Vagina (tissue), 2 donors: ENCODE measurements at regions not wholly inside any gene's neighbourhood (a gene's known extent, or its start where the extent isn't known, plus 50 kb on each side); places are given as distances from the start of the nearest gene placed in this dataset.

ENCODE experiments used
- DNase-seq, 2 donors: peaks; one replicate each; pipeline ENCODE4 v3.0.0-alpha.2; 2017; ENCODE audit errors: extremely low spot score in 2 of 2
- H3K27ac ChIP-seq: fragments of 200-600 bp; sonication (generic); one replicate; pipeline ENCODE4 v1.5.1; 2019
- H3K27me3 ChIP-seq: fragments of 200-600 bp; sonication (generic); one replicate; pipeline ENCODE4 v1.5.1; 2019
- H3K36me3 ChIP-seq, 2 donors: fragments of 200-600 bp; sonication (generic); one replicate each; pipeline ENCODE4 v1.5.1; 2017 to 2019
- H3K4me1 ChIP-seq: fragments of 200-600 bp; sonication (generic); one replicate; pipeline ENCODE4 v1.5.1; 2019
- H3K4me3 ChIP-seq, 2 donors: fragments of 200-600 bp; sonication (generic); 1 replicate in 1 of 2; 2 replicates in 1 of 2; pipeline ENCODE4 v1.5.1; 2016 to 2019
- H3K9me3 ChIP-seq: fragments of 200-600 bp; sonication (generic); one replicate; pipeline ENCODE4 v1.5.1; 2019
- POLR2A ChIP-seq, 2 donors: fragments of 450-650 bp; IDR thresholded peaks; one replicate each; pipeline ENCODE4 v1.6.1; 2017; ENCODE audit warnings: antibody characterized with exemption in 2 of 2, mild to moderate bottlenecking in 2 of 2, moderate library complexity in 2 of 2
- POLR2AphosphoS5 ChIP-seq, 2 donors: sonication (generic); formaldehyde crosslinking; IDR thresholded peaks; one replicate each; pipeline ENCODE4 v1.9.0; 2017; ENCODE audit warnings: antibody characterized with exemption in 2 of 2, mild to moderate bottlenecking in 2 of 2, low read depth in 1 of 2; ENCODE audit not compliant: insufficient read depth in 1 of 2
- intact Hi-C: fragments of 100-400 bp; cut with DNase I; formaldehyde crosslinking; loops from one replicate; pipeline ENCODE4 v1.15.1; 2023
- TF ChIP-seq, protein P1 (sequence below), 3 experiments: fragments of 450-650 bp in 2 of 3; fragments of 200-600 bp in 1 of 3; sonication (generic) in 1 of 3; IDR thresholded peaks; one replicate each; pipeline ENCODE4 v1.5.1; 2017 to 2019; ENCODE audit warnings: antibody characterized with exemption in 3 of 3, mild to moderate bottlenecking in 2 of 3, moderate library complexity in 2 of 3

DNA sequence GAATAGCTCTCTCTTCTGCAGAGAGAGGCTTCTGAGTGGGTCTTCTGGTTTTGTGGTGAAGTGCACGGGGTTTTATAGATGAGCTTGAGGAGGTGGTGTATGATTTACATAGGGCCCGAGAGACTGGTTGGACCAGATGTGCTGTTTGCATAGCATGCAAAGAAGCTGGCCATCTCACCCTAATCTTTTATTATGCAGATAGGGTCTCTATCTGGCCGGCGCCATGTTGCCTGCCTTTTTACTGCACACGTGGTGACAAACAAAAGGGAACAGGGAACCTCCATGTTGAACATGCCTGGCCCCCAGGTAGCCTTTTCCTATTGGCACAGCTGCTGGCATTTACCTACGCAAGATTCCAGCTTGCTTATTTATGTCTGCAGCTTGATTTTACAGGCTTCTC, 473.3 kb upstream of the FAM47C start:
- intact Hi-C loops = no loop called here
- Histone ChIP-seq H3K4me3 (no peak overlapping the region), H3K27me3 (no peaks in the 10 kb centered on the region), H3K27ac (no peak overlapping the region), H3K4me1 (no peaks in the 10 kb centered on the region), H3K36me3 (no peaks in the 10 kb centered on the region), H3K9me3 (no peaks in the 10 kb centered on the region)
- TF ChIP-seq, protein P1, sequence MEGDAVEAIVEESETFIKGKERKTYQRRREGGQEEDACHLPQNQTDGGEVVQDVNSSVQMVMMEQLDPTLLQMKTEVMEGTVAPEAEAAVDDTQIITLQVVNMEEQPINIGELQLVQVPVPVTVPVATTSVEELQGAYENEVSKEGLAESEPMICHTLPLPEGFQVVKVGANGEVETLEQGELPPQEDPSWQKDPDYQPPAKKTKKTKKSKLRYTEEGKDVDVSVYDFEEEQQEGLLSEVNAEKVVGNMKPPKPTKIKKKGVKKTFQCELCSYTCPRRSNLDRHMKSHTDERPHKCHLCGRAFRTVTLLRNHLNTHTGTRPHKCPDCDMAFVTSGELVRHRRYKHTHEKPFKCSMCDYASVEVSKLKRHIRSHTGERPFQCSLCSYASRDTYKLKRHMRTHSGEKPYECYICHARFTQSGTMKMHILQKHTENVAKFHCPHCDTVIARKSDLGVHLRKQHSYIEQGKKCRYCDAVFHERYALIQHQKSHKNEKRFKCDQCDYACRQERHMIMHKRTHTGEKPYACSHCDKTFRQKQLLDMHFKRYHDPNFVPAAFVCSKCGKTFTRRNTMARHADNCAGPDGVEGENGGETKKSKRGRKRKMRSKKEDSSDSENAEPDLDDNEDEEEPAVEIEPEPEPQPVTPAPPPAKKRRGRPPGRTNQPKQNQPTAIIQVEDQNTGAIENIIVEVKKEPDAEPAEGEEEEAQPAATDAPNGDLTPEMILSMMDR (IDR thresholded peaks at IDR 0.05) = no peak
- TF ChIP-seq POLR2AphosphoS5 (IDR thresholded peaks at IDR 0.05; ENCODE audit: insufficient read depth in 1 of 2, low read depth in 1 of 2) = no peak
- no peak for TF ChIP-seq POLR2A (IDR thresholded peaks at IDR 0.05)
- DNase-seq = no peak

DNA sequence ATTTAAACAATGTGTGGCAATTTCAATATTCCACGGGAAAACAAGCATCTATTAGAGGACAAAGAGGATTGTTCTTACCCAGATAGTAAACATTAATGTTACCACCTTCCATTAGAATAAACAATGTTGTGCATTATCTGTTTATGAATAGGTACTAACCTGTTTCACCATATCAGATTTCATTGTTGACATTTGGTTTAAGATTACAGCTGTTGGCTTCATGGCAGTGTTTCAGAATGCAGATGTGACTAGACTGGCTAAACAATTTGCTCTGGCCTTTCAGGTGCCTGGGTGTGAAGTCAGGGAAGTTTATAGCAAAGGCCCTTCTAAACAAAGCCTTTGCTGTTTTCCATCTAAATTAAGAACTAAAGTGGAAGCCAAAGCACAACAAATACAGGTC, 464.7 kb upstream of the FAM47C start:
- H3K36me3 ChIP-seq = no peaks in the 10 kb centered on the region
- no peak overlapping the region for H3K27ac ChIP-seq
- no peak overlapping the region for H3K4me3 ChIP-seq
- TF ChIP-seq, protein P1 (IDR thresholded peaks at IDR 0.05) = no peak
- no peak for TF ChIP-seq POLR2AphosphoS5 (IDR thresholded peaks at IDR 0.05; ENCODE audit: insufficient read depth in 1 of 2, low read depth in 1 of 2)
- TF ChIP-seq POLR2A (IDR thresholded peaks at IDR 0.05) = no peak
- intact Hi-C loops = no loop called here
- H3K9me3 ChIP-seq = no peaks in the 10 kb centered on the region
- H3K4me1 ChIP-seq = no peaks in the 10 kb centered on the region
- no peak for DNase-seq
- no peaks in the 10 kb centered on the region for H3K27me3 ChIP-seq

DNA sequence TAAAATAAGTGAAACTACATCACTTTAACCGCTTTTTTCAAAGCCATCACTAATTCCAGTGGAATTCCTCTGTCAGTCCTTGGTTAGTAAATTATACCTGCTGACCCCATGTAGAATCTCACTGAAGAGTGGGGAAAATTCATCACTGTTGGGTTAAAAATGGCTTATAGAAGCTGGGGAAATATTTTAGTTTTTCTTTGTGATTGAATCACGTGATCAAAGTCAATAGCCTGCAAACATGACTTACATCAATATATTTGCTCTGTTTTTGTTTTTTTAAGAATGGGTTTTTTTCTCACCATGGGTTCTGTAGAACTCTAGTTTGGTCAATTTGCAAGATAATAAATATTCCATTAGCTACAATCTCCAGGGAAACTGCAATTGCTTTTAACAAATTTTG, 445.2 kb upstream of the FAM47C start:
- no peak overlapping the region for H3K4me3 ChIP-seq
- no peak for DNase-seq
- no peak overlapping the region for H3K27ac ChIP-seq
- no peaks in the 10 kb centered on the region for H3K36me3 ChIP-seq
- intact Hi-C loops = no loop called here
- H3K27me3 ChIP-seq = no peaks in the 10 kb centered on the region
- H3K9me3 ChIP-seq = no peaks in the 10 kb centered on the region
- TF ChIP-seq POLR2A (IDR thresholded peaks at IDR 0.05) = no peak
- TF ChIP-seq, protein P1 (IDR thresholded peaks at IDR 0.05) = no peak
- TF ChIP-seq POLR2AphosphoS5 (IDR thresholded peaks at IDR 0.05; ENCODE audit: insufficient read depth in 1 of 2, low read depth in 1 of 2) = no peak
- H3K4me1 ChIP-seq = no peaks in the 10 kb centered on the region

DNA sequence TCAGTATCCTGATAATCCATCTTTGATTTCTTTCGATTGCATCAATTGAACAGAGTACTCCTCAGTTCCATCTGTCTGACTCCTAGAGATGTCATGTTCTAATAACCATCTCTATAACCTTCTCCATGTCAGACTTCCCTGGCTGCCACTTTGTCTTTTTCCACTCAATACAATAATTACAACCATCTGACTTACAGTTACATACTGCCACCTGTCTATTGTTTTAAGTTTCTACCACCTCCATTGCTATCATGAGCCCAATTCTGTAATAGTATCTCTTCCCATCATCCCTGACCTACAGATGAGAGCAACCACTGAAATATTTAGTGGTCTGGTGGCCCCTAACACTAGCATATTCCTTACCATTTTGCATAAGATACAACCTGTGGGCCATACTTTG, 439.2 kb upstream of the FAM47C start:
- Histone ChIP-seq H3K27ac (no peak overlapping the region), H3K4me1 (no peaks in the 10 kb centered on the region), H3K9me3 (no peaks in the 10 kb centered on the region), H3K27me3 (no peaks in the 10 kb centered on the region), H3K4me3 (no peak overlapping the region), H3K36me3 (no peaks in the 10 kb centered on the region)
- TF ChIP-seq POLR2A (IDR thresholded peaks at IDR 0.05) (no peak), POLR2AphosphoS5 (IDR thresholded peaks at IDR 0.05; ENCODE audit: insufficient read depth in 1 of 2, low read depth in 1 of 2) (no peak)
- TF ChIP-seq, protein P1 (IDR thresholded peaks at IDR 0.05) = no peak
- no peak for DNase-seq
- intact Hi-C loops = no loop called here

DNA sequence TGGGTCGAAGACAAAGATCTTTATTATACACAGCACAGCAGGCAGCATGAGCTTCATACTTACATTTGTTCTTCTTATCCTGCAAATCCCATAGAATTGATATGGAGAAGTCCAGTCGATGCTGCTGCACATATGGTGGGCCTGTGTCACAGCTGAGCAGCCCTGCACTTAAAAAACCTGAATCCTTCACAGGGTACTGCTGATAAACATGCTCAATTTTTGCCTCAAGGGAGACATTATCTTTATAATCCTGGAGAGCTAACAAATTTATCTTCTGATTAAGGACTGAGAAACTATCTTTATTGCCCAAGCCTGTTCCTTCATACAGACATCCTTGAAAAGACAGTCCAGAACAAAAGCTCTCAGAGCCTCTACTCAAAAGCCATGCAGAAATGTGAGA, 434.4 kb upstream of the FAM47C start:
- H3K4me3 ChIP-seq = no peak overlapping the region
- TF ChIP-seq, protein P1 (IDR thresholded peaks at IDR 0.05) = no peak
- TF ChIP-seq POLR2AphosphoS5 (IDR thresholded peaks at IDR 0.05; ENCODE audit: insufficient read depth in 1 of 2, low read depth in 1 of 2) (no peak), POLR2A (IDR thresholded peaks at IDR 0.05) (no peak)
- no peaks in the 10 kb centered on the region for H3K36me3 ChIP-seq
- no peaks in the 10 kb centered on the region for H3K4me1 ChIP-seq
- no peak overlapping the region for H3K27ac ChIP-seq
- no peaks in the 10 kb centered on the region for H3K27me3 ChIP-seq
- no peaks in the 10 kb centered on the region for H3K9me3 ChIP-seq
- intact Hi-C loops = no loop called here
- no peak for DNase-seq
